ENCODE measurements at regions not wholly inside any gene's neighbourhood (a gene's known extent, or its start where the extent isn't known, plus 50 kb on each side); places are given as distances from the start of the nearest gene placed in this dataset.

DNA sequence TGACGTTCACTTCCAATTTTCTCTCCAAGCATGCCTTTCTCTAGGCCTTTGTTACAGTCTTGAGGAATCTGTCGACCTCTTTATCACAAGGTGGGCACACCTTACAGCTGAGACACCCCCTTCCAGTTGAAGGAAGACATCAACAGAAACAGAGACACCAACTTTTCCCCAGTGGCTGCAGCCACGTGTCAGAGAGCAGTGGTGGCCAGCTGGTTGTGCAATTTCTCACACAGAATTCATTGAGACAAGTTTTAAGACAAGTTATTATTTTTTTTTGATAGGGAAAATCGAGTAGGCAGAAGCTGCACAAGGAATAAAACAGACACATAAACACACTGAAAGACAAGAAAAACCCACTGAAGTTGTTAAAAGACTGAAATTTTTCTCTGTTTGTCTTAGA is 436.7 kb upstream of the MDFIC2 start:
- Histone ChIP-seq H3K27me3 (ENCODE audit: control insufficient read depth, insufficient read depth, low read length) (no peaks in the 10 kb centered on the region), H3K4me3 (ENCODE audit: low read depth, low read length) (no peak overlapping the region), H3K36me3 (ENCODE audit: control insufficient read depth, insufficient read depth, low read length) (no peaks in the 10 kb centered on the region)
- TF ChIP-seq, protein P1, sequence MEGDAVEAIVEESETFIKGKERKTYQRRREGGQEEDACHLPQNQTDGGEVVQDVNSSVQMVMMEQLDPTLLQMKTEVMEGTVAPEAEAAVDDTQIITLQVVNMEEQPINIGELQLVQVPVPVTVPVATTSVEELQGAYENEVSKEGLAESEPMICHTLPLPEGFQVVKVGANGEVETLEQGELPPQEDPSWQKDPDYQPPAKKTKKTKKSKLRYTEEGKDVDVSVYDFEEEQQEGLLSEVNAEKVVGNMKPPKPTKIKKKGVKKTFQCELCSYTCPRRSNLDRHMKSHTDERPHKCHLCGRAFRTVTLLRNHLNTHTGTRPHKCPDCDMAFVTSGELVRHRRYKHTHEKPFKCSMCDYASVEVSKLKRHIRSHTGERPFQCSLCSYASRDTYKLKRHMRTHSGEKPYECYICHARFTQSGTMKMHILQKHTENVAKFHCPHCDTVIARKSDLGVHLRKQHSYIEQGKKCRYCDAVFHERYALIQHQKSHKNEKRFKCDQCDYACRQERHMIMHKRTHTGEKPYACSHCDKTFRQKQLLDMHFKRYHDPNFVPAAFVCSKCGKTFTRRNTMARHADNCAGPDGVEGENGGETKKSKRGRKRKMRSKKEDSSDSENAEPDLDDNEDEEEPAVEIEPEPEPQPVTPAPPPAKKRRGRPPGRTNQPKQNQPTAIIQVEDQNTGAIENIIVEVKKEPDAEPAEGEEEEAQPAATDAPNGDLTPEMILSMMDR (IDR thresholded peaks at IDR 0.05; ENCODE audit: insufficient read depth, low read length, poor library complexity, severe bottlenecking), result no peak
- DNase-seq (ENCODE audit: low read depth), result no peak

DNA sequence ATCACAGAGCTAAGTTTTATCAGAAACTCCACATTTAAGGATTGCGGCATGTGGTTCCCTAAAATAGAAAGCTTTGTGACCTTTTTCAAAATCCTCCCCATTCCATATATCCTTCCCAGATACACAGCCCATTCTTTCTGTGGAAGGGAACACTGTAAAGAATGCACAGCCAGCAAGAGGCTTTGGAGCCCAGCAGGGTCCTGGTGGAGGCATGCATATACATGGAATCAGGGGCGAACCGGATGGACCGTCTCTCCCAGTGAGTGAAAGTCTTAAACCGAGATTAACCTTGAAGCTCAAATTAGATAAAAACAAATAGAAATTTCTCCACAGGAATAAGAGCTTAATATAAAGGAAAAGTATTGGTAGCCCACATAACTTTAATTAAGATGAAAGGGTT is 436.2 kb upstream of the MDFIC2 start:
- H3K27me3 ChIP-seq (ENCODE audit: control insufficient read depth, insufficient read depth, low read length), result no peaks in the 10 kb centered on the region
- H3K36me3 ChIP-seq (ENCODE audit: control insufficient read depth, insufficient read depth, low read length), result no peaks in the 10 kb centered on the region
- DNase-seq (ENCODE audit: low read depth), result no peak
- no peak overlapping the region for H3K4me3 ChIP-seq (ENCODE audit: low read depth, low read length)
- TF ChIP-seq, protein P1 (IDR thresholded peaks at IDR 0.05; ENCODE audit: insufficient read depth, low read length, poor library complexity, severe bottlenecking), result no peak

DNA sequence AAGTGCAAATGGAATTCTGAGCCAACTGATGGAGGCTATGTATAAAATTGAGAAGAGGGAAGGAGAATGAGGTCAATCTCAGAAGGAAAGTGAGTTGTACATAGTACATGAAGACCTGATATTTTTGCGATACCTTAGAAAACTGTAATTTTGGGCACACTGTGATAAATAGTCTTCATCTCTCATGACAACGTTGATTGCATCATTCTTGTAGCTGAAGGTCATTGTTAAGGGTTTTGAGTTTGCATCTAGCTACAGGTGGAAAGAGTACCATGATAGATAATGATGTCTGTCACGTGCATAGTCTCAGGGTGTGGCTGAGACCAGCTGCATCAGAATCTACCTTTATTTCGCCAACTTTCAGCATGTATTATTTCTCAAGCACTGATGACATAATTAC is 435.4 kb upstream of the MDFIC2 start:
- Histone ChIP-seq H3K27me3 (ENCODE audit: control insufficient read depth, insufficient read depth, low read length) (no peaks in the 10 kb centered on the region), H3K4me3 (ENCODE audit: low read depth, low read length) (no peak overlapping the region), H3K36me3 (ENCODE audit: control insufficient read depth, insufficient read depth, low read length) (no peaks in the 10 kb centered on the region)
- TF ChIP-seq, protein P1 (IDR thresholded peaks at IDR 0.05; ENCODE audit: insufficient read depth, low read length, poor library complexity, severe bottlenecking), result no peak
- no peak for DNase-seq (ENCODE audit: low read depth)

DNA sequence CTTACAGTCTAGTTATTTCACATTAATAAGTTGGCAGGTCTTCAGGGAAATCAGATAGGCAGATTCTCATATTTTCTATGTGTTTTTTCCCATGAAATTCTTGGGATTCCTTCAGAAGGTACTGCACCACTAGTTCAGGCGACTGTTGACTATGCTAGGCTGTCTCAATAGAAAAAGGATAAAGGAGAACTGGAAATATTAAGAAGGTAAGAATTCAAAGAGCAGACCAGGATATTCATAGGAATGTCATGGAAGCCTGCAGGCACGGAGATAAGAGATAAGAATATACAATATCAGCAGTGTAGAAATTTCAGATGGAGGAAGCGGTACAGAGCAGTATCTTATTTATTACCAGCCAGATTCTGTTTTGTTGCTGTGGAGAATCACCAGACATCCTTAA is 432.1 kb upstream of the MDFIC2 start:
- Histone ChIP-seq H3K27me3 (ENCODE audit: control insufficient read depth, insufficient read depth, low read length) (no peaks in the 10 kb centered on the region), H3K4me3 (ENCODE audit: low read depth, low read length) (no peak overlapping the region), H3K36me3 (ENCODE audit: control insufficient read depth, insufficient read depth, low read length) (no peaks in the 10 kb centered on the region)
- TF ChIP-seq, protein P1 (IDR thresholded peaks at IDR 0.05; ENCODE audit: insufficient read depth, low read length, poor library complexity, severe bottlenecking), result no peak
- no peak for DNase-seq (ENCODE audit: low read depth)

DNA sequence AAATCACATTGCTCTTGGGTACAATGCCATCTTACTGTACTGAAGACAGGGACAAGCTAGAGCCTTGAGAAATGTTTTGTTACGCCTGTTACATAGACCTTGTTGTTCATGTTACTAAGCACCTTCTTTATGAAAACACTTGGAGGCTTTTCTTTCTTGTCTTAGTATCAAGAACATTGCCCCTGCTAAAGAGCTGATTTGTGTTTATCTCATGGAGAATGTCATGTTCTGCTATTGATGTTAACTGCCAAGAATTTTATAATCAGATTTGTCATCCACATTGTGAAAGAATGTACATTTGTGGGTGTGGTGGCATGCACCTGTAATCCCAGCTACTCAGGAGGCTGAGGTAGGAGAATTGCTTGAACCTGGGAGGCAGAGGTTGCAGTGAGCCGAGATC is 431.3 kb upstream of the MDFIC2 start:
- no peak for DNase-seq (ENCODE audit: low read depth)
- no peak overlapping the region for H3K4me3 ChIP-seq (ENCODE audit: low read depth, low read length)
- no peaks in the 10 kb centered on the region for H3K36me3 ChIP-seq (ENCODE audit: control insufficient read depth, insufficient read depth, low read length)
- TF ChIP-seq, protein P1 (IDR thresholded peaks at IDR 0.05; ENCODE audit: insufficient read depth, low read length, poor library complexity, severe bottlenecking), result no peak
- no peaks in the 10 kb centered on the region for H3K27me3 ChIP-seq (ENCODE audit: control insufficient read depth, insufficient read depth, low read length)

DNA sequence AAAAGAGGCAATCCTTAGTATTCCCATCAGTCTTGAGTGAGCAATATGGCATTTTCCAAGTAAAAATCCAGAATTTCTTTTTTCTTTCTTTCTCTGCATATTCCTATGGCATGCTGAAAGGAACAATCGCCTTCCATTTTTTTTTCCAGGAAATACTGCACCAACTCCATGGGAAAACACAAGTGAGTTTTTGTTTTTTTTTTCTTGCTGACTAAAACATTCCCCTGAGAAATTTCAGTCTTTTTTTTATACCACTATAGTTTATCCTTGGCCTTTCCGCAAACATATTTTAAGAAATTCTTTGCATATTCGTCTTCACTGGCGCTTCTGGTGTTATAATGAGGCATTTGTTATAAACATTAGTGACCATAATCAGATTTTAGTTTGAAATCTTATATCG is 429.6 kb upstream of the MDFIC2 start:
- H3K36me3 ChIP-seq (ENCODE audit: control insufficient read depth, insufficient read depth, low read length), result no peaks in the 10 kb centered on the region
- H3K27me3 ChIP-seq (ENCODE audit: control insufficient read depth, insufficient read depth, low read length), result no peaks in the 10 kb centered on the region
- DNase-seq (ENCODE audit: low read depth), result no peak
- H3K4me3 ChIP-seq (ENCODE audit: low read depth, low read length), result no peak overlapping the region
- TF ChIP-seq, protein P1 (IDR thresholded peaks at IDR 0.05; ENCODE audit: insufficient read depth, low read length, poor library complexity, severe bottlenecking), result no peak
